Small intestine (tissue), 7 donors: ENCODE measurements at regions not wholly inside any gene's neighbourhood (a gene's known extent, or its start where the extent isn't known, plus 50 kb on each side); places are given as distances from the start of the nearest gene placed in this dataset.

Experiments used
- DNase-seq, 2 donors: peaks; one replicate each; pipeline versions ENCODE4 v3.0.0 to v3.0.0-alpha.2; 2013
- FAIRE-seq: peaks from 2 replicates; lab custom pipeline; 2012; peaks lifted over from hg19 to GRCh38; lab: Jason Lieb, UNC
- H3K27ac ChIP-seq, 3 donors: one replicate each; pipeline ENCODE4 v1.5.1; 2013; ENCODE audit warnings: low read length in 2 of 3, mild to moderate bottlenecking in 2 of 3, control low read depth in 1 of 3, inconsistent platforms in 1 of 3, low read depth in 1 of 3, moderate library complexity in 1 of 3
- H3K27me3 ChIP-seq, 3 donors: one replicate each; pipeline ENCODE4 v1.6.1; 2013; ENCODE audit warnings: low read length in 3 of 3, inconsistent platforms in 1 of 3; ENCODE audit not compliant: control insufficient read depth in 3 of 3, insufficient read depth in 3 of 3
- H3K36me3 ChIP-seq, 3 donors: one replicate each; pipeline ENCODE4 v1.6.1; 2013; ENCODE audit warnings: low read length in 3 of 3, inconsistent platforms in 1 of 3, low read depth in 1 of 3, mild to moderate bottlenecking in 1 of 3, moderate library complexity in 1 of 3; ENCODE audit not compliant: control insufficient read depth in 3 of 3, insufficient read depth in 2 of 3
- H3K4me1 ChIP-seq, 3 donors: one replicate each; pipeline ENCODE4 v1.6.1; 2013; ENCODE audit warnings: low read length in 2 of 3, inconsistent platforms in 1 of 3, low read depth in 1 of 3, mild to moderate bottlenecking in 1 of 3, moderate library complexity in 1 of 3; ENCODE audit not compliant: control insufficient read depth in 3 of 3, insufficient read depth in 2 of 3
- H3K4me3 ChIP-seq, 3 donors: one replicate each; pipeline ENCODE4 v1.5.1; 2013; ENCODE audit warnings: low read length in 3 of 3, control low read depth in 1 of 3, inconsistent platforms in 1 of 3, low read depth in 1 of 3, mild to moderate bottlenecking in 1 of 3, moderate library complexity in 1 of 3
- H3K9me3 ChIP-seq, 2 donors: one replicate each; pipeline ENCODE4 v1.6.1; 2013; ENCODE audit warnings: low read depth in 1 of 2, low read length in 1 of 2; ENCODE audit not compliant: control insufficient read depth in 2 of 2, insufficient read depth in 1 of 2
- WGBS, 3 donors: extraction: QIAGEN DNeasy Blood & Tissue Kit; methylation state at CpG; one replicate each; pipeline ENCODE4 v1.1.7; 2013; 5-methylcytosine and 5-hydroxymethylcytosine counted together
- donor health status: healthy with polysubstance abuse.
- donor health status: control.
- donor health status: control.
- donor health status: Bipolar disorder and iron deficiency.
- donor health status: healthy.

DNA sequence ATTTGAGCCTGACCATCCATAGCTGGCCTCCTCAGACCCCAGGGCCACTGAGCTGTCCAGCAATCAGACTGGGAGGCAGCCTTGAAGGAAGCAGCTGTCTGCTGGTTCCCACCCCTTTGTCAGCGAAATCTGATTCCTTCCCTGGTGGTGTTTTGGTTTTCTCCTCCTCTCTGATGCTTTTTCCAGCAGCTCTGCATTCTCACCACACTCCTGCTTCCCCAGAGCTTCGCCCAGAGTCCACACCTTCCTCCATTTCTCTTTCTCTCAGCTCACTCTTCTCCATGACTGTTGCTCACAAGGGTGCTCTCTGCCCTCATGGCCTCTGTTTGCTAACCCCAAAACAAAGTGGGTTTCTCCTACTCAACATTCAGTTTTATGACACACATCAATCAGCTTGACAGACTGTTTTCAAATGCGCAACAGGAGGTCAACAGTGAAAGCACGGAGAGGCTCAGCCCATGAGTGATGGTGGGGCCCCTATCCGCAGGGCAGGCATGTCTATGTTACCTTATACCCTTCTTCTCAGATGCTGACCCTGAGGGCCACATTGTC is 130.6 kb upstream of the MTNR1B start:
- Histone ChIP-seq H3K4me1 (no peaks in the 10 kb centered on the region), H3K27me3 (no peaks in the 10 kb centered on the region), H3K36me3 (no peaks in the 10 kb centered on the region), H3K9me3 (no peaks in the 10 kb centered on the region), H3K4me3 (no peak overlapping the region), H3K27ac (no peak overlapping the region)
- WGBS, 3 donors: 58 to 78% (median 63%) methylated on average over 5 of the region's 5 CpGs
- DNase-seq (no peak), FAIRE-seq (no peak)

- no peaks in the 10 kb centered on the region for H3K9me3 ChIP-seq
- no peaks in the 10 kb centered on the region for H3K4me1 ChIP-seq
- no peak overlapping the region for H3K4me3 ChIP-seq
- DNase-seq (no peak), FAIRE-seq (no peak)
- H3K27ac ChIP-seq: no peak overlapping the region
- H3K27me3 ChIP-seq: no peaks in the 10 kb centered on the region
- H3K36me3 ChIP-seq: no peaks in the 10 kb centered on the region
- WGBS, 3 donors: 71 to 76% (median 73%) methylated on average over 5 of the region's 5 CpGs
Measured at GRCh38 chr11:92839450-92839849, 130.0 kb upstream of the MTNR1B start.

DNA sequence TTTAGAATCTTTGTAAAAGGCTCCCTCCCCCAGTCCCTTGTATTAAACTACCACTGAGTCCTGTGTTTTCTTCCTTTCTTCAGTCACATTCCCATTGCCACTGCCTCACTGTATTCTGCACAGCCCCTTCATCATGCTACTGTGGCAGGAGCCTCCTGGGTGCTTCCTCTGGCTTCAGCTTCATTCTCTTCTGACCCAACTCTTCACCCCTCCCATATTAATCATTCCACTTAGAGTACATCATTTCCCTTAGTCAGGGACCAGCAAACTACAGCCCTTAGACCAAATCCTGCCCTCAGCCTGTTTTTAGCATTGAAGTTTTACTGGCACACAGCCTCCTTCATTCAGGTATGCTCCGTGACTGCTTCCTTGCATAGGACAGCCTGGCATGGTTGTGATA is 127.7 kb upstream of the MTNR1B start:
- 59 to 83% (median 80%) methylated on average over 1 of the region's 1 CpG for WGBS, 3 donors
- Histone ChIP-seq H3K27ac (no peak overlapping the region), H3K27me3 (no peaks in the 10 kb centered on the region), H3K9me3 (no peaks in the 10 kb centered on the region), H3K4me3 (no peak overlapping the region), H3K4me1 (no peaks in the 10 kb centered on the region), H3K36me3 (no peaks in the 10 kb centered on the region)
- FAIRE-seq: no peak
- DNase-seq: no peak

GRCh38 chr11:92843455-92843854 is 126.0 kb upstream of the MTNR1B start:
- DNase-seq (no peak), FAIRE-seq (no peak)
- H3K4me1 ChIP-seq: no peaks in the 10 kb centered on the region
- no peaks in the 10 kb centered on the region for H3K27me3 ChIP-seq
- no peaks in the 10 kb centered on the region for H3K36me3 ChIP-seq
- H3K4me3 ChIP-seq: no peak overlapping the region
- WGBS, 3 donors: 71 to 84% (median 81%) methylated on average over 4 of the region's 4 CpGs
- H3K9me3 ChIP-seq: no peaks in the 10 kb centered on the region
- H3K27ac ChIP-seq: no peak overlapping the region

DNA sequence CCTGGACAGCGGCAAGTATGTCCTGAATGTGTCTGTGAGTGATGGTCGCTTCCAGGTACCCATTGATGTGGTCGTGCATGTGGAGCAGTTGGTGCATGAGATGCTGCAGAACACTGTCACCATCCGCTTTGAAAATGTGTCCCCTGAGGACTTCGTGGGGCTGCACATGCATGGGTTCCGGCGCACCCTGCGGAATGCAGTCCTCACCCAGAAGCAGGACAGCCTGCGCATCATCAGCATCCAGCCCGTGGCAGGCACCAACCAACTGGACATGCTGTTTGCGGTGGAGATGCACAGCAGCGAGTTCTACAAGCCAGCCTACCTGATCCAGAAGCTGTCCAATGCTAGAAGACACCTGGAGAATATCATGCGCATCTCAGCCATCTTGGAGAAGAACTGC is 125.3 kb upstream of the MTNR1B start:
- WGBS, 3 donors: 89 to 96% (median 96%) methylated on average over 13 of the region's 13 CpGs
- FAIRE-seq (no peak), DNase-seq (no peak)
- Histone ChIP-seq H3K27ac (no peak overlapping the region), H3K9me3 (no peaks in the 10 kb centered on the region), H3K4me1 (no peaks in the 10 kb centered on the region), H3K36me3 (no peaks in the 10 kb centered on the region), H3K27me3 (no peaks in the 10 kb centered on the region), H3K4me3 (no peak overlapping the region)

- no peak for FAIRE-seq
- Histone ChIP-seq H3K27ac (no peak overlapping the region), H3K4me3 (no peak overlapping the region)
Measured at GRCh38 chr11:92845390-92845789, 124.1 kb upstream of the MTNR1B start.

GRCh38 chr11:92845805-92846204 is 123.6 kb upstream of the MTNR1B start:
- no peaks in the 10 kb centered on the region for H3K4me1 ChIP-seq
- H3K36me3 ChIP-seq: no peaks in the 10 kb centered on the region

More at GRCh38 chr11:92845390-92845789, 124.1 kb upstream of the MTNR1B start:
- Histone ChIP-seq H3K27me3 (no peaks in the 10 kb centered on the region), H3K9me3 (no peaks in the 10 kb centered on the region), H3K4me1 (no peaks in the 10 kb centered on the region), H3K36me3 (no peaks in the 10 kb centered on the region)
- WGBS, 3 donors: 58 to 74% (median 69%) methylated on average over 4 of the region's 4 CpGs
- DNase-seq: no peak

GRCh38 chr11:92846491-92847125 is 122.8 kb upstream of the MTNR1B start:
- H3K27ac ChIP-seq: no peak overlapping the region
- H3K4me1 ChIP-seq: no peaks in the 10 kb centered on the region
- H3K4me3 ChIP-seq: no peak overlapping the region
- H3K36me3 ChIP-seq: no peaks in the 10 kb centered on the region
- DNase-seq: peak in 1 of 2 donors; percentile 34
- no peaks in the 10 kb centered on the region for H3K27me3 ChIP-seq
- no peaks in the 10 kb centered on the region for H3K9me3 ChIP-seq
- FAIRE-seq: no peak

More at GRCh38 chr11:92845805-92846204, 123.6 kb upstream of the MTNR1B start:
- WGBS, 3 donors: 13 to 42% (median 21%) methylated on average over 2 of the region's 2 CpGs
- Histone ChIP-seq H3K27me3 (no peaks in the 10 kb centered on the region), H3K27ac (no peak overlapping the region), H3K9me3 (no peaks in the 10 kb centered on the region), H3K4me3 (no peak overlapping the region)
- FAIRE-seq (no peak), DNase-seq (no peak)

GRCh38 chr11:92848578-92848977 is 120.9 kb upstream of the MTNR1B start:
- no peaks in the 10 kb centered on the region for H3K4me1 ChIP-seq
- no peak overlapping the region for H3K27ac ChIP-seq
- WGBS, 3 donors: 89 to 99% (median 95%) methylated on average over 4 of the region's 4 CpGs
- no peaks in the 10 kb centered on the region for H3K36me3 ChIP-seq
- DNase-seq (no peak), FAIRE-seq (no peak)
- no peaks in the 10 kb centered on the region for H3K9me3 ChIP-seq
- H3K4me3 ChIP-seq: no peak overlapping the region
- H3K27me3 ChIP-seq: no peaks in the 10 kb centered on the region
